ENCODE measurements at regions not wholly inside any gene's neighbourhood (a gene's known extent, or its start where the extent isn't known, plus 50 kb on each side); places are given as distances from the start of the nearest gene placed in this dataset.

- no peak for TF ChIP-seq POLR2AphosphoS5 (IDR thresholded peaks at IDR 0.05; ENCODE audit: borderline replicate concordance, low read depth, low read length)
- no peak for TF ChIP-seq EZH2 (IDR thresholded peaks at IDR 0.05)
- no peak for TF ChIP-seq FOXP2 (optimal IDR thresholded peaks at IDR 0.05; ENCODE audit: control extremely low read depth, extremely low read length, insufficient read depth)
Measured at GRCh38 chr12:81942594-81942993, 183.4 kb upstream of the PPFIA2 start.
